ENCODE measurements at regions not wholly inside any gene's neighbourhood (a gene's known extent, or its start where the extent isn't known, plus 50 kb on each side); places are given as distances from the start of the nearest gene placed in this dataset.
A peak's percentile ranks its signal among the peaks of the same experiment; 100 is the strongest.

GRCh38 chr1:201764166-201764565, 64.8 kb upstream of the IPO9 start:
- BruUV-seq (replicated peaks), result no TSS peak

GRCh38 chr1:201764579-201764978, 64.4 kb upstream of the IPO9 start:
- no peaks in the 10 kb centered on the region for H3K27me3 ChIP-seq (replicated peaks; ENCODE audit: insufficient read depth, low read depth, low read length, poor library complexity)
- H3K4me3 ChIP-seq (ENCODE audit: low read depth, low read length, poor library complexity, severe bottlenecking), result no peak overlapping the region
- peaks cover 21% of the 10 kb centered on the region for H3K4me1 ChIP-seq (ENCODE audit: insufficient read depth, low read length, poor library complexity, severe bottlenecking)
- POLR2A ChIA-PET (ENCODE audit: low non-redundant PET), result no interaction called here
- DNase-seq (ENCODE audit: low spot score), result no peak
- H3K9me3 ChIP-seq (ENCODE audit: low read depth, low read length, poor library complexity, severe bottlenecking), result no peaks in the 10 kb centered on the region
- H3K27ac ChIP-seq (ENCODE audit: low read depth, low read length, poor library complexity, severe bottlenecking), result no peak overlapping the region
- BruUV-seq (replicated peaks), result no TSS peak
- CTCF ChIA-PET, result interaction anchor here (1.3 kb wide), 1 partner anchor 55 kb away, joined by 4 read pairs; no protein-coding TSS in a partner anchor
- intact Hi-C loops (cut with micrococcal nuclease; ENCODE audit: unreplicated experiment), result no loop called here
- TF ChIP-seq CTCF (conservative IDR thresholded peaks at IDR 0.05; ENCODE audit: low read depth, low read length), result no peak
- TF ChIP-seq EZH2 (IDR thresholded peaks at IDR 0.05; ENCODE audit: borderline replicate concordance, low read depth, low read length, poor library complexity, severe bottlenecking), result no peak
- H3K36me3 ChIP-seq (ENCODE audit: insufficient read depth, low read length, poor library complexity, severe bottlenecking), result no peaks in the 10 kb centered on the region

More at GRCh38 chr1:201764166-201764565, 64.8 kb upstream of the IPO9 start:
- no peak for DNase-seq (ENCODE audit: low spot score)
- CTCF ChIA-PET, result interaction anchor here (1.3 kb wide), 1 partner anchor 55 kb away, joined by 4 read pairs; no protein-coding TSS in a partner anchor
- no peaks in the 10 kb centered on the region for H3K36me3 ChIP-seq (ENCODE audit: insufficient read depth, low read length, poor library complexity, severe bottlenecking)
- POLR2A ChIA-PET (ENCODE audit: low non-redundant PET), result no interaction called here
- H3K4me3 ChIP-seq (ENCODE audit: low read depth, low read length, poor library complexity, severe bottlenecking), result no peak overlapping the region
- intact Hi-C loops (cut with micrococcal nuclease; ENCODE audit: unreplicated experiment), result no loop called here
- H3K27me3 ChIP-seq (replicated peaks; ENCODE audit: insufficient read depth, low read depth, low read length, poor library complexity), result no peaks in the 10 kb centered on the region
- H3K27ac ChIP-seq (ENCODE audit: low read depth, low read length, poor library complexity, severe bottlenecking), result peak overlapping the region; percentile 4
- TF ChIP-seq EZH2 (IDR thresholded peaks at IDR 0.05; ENCODE audit: borderline replicate concordance, low read depth, low read length, poor library complexity, severe bottlenecking) (no peak), CTCF (conservative IDR thresholded peaks at IDR 0.05; ENCODE audit: low read depth, low read length) (no peak)
- H3K4me1 ChIP-seq (ENCODE audit: insufficient read depth, low read length, poor library complexity, severe bottlenecking), result peaks cover 26% of the 10 kb centered on the region
- H3K9me3 ChIP-seq (ENCODE audit: low read depth, low read length, poor library complexity, severe bottlenecking), result no peaks in the 10 kb centered on the region

- peaks cover 17% of the 10 kb centered on the region for H3K4me1 ChIP-seq (ENCODE audit: insufficient read depth, low read length, poor library complexity, severe bottlenecking)
- no TSS peak for BruUV-seq (replicated peaks)
- no peaks in the 10 kb centered on the region for H3K36me3 ChIP-seq (ENCODE audit: insufficient read depth, low read length, poor library complexity, severe bottlenecking)
- H3K4me3 ChIP-seq (ENCODE audit: low read depth, low read length, poor library complexity, severe bottlenecking), result no peak overlapping the region
- no peak overlapping the region for H3K27ac ChIP-seq (ENCODE audit: low read depth, low read length, poor library complexity, severe bottlenecking)
- ChIA-PET CTCF (no interaction called here), POLR2A (ENCODE audit: low non-redundant PET) (no interaction called here)
- no peaks in the 10 kb centered on the region for H3K9me3 ChIP-seq (ENCODE audit: low read depth, low read length, poor library complexity, severe bottlenecking)
- H3K27me3 ChIP-seq (replicated peaks; ENCODE audit: insufficient read depth, low read depth, low read length, poor library complexity), result no peaks in the 10 kb centered on the region
- TF ChIP-seq EZH2 (IDR thresholded peaks at IDR 0.05; ENCODE audit: borderline replicate concordance, low read depth, low read length, poor library complexity, severe bottlenecking), result no peak
- no peak for TF ChIP-seq CTCF (conservative IDR thresholded peaks at IDR 0.05; ENCODE audit: low read depth, low read length)
- no peak for DNase-seq (ENCODE audit: low spot score)
- intact Hi-C loops (cut with micrococcal nuclease; ENCODE audit: unreplicated experiment), result no loop called here
Measured at GRCh38 chr1:201766131-201766866, 62.7 kb upstream of the IPO9 start.
